ENCODE measurements at regions not wholly inside any gene's neighbourhood (a gene's known extent, or its start where the extent isn't known, plus 50 kb on each side); places are given as distances from the start of the nearest gene placed in this dataset.
"Not testable (repeated sequence)": the region's sequence is repeated elsewhere in the genome, so short reads cannot be mapped to it uniquely, and the experiment has no call there.

GRCh38 chr9:106023455-106023854 is 329.1 kb downstream of the TMEM38B start (continued):
- no peak for TF ChIP-seq JUN (CRISPR knock-in tag; IDR thresholded peaks at IDR 0.05)

- ATAC-seq: peak; percentile 81
- Mint-ChIP-seq H3K4me1 (peaks cover 19% of the 10 kb centered on the region), H3K9me3 (peaks cover 22% of the 10 kb centered on the region), H3K36me3 (peaks cover 13% of the 10 kb centered on the region), H3K27ac (no peak overlapping the region), H3K27me3 (ENCODE audit: low read depth) (no peaks in the 10 kb centered on the region; the same call in 1 of the 2 replicates), H3K4me3 (no peak overlapping the region)
- DNase-seq (ENCODE audit: low spot score): no peak
- TF ChIP-seq SP1 (CRISPR knock-in tag; conservative IDR thresholded peaks at IDR 0.05) (no peak), GABPB1 (CRISPR knock-in tag; IDR thresholded peaks at IDR 0.05) (no peak), ZNF281 (CRISPR knock-in tag; IDR thresholded peaks at IDR 0.05) (no peak), ZNF138 (CRISPR knock-in tag; conservative IDR thresholded peaks at IDR 0.05) (no peak), ZNF219 (CRISPR knock-in tag; IDR thresholded peaks at IDR 0.05; ENCODE audit: borderline replicate concordance) (no peak), NR3C1 (CRISPR knock-in tag; conservative IDR thresholded peaks at IDR 0.05; ENCODE audit: low read depth) (no peak), FOXP1 (CRISPR knock-in tag; IDR thresholded peaks at IDR 0.05; ENCODE audit: borderline replicate concordance) (no peak), NR1H2 (CRISPR knock-in tag; IDR thresholded peaks at IDR 0.05) (no peak), FOXK1 (CRISPR knock-in tag; IDR thresholded peaks at IDR 0.05) (no peak), TEAD4 (CRISPR knock-in tag; IDR thresholded peaks at IDR 0.05) (no peak), GTF2I (CRISPR knock-in tag; conservative IDR thresholded peaks at IDR 0.05) (no peak), MYBL2 (CRISPR knock-in tag; IDR thresholded peaks at IDR 0.05) (no peak), ATF6 (CRISPR knock-in tag; IDR thresholded peaks at IDR 0.05) (no peak), CREM (CRISPR knock-in tag; IDR thresholded peaks at IDR 0.05) (no peak), JAZF1 (CRISPR knock-in tag; IDR thresholded peaks at IDR 0.05) (no peak)
- ChIA-PET CTCF (no interaction called here), POLR2A (no interaction called here)
Observed at GRCh38 chr9:106025453-106025852, 331.1 kb downstream of the TMEM38B start.

- DNase-seq (ENCODE audit: low spot score); H3K4me3 Mint-ChIP-seq; H3K27me3 Mint-ChIP-seq (ENCODE audit: low read depth); CTCF ChIA-PET; POLR2A ChIA-PET; ATAC-seq; H3K27ac Mint-ChIP-seq: not testable (repeated sequence)
- peaks cover 26% of the 10 kb centered on the region for H3K36me3 Mint-ChIP-seq
- peaks cover 31% of the 10 kb centered on the region for H3K9me3 Mint-ChIP-seq
- H3K4me1 Mint-ChIP-seq: peaks cover 14% of the 10 kb centered on the region
Observed at GRCh38 chr9:106030146-106030545, 335.8 kb downstream of the TMEM38B start.

- DNase-seq (ENCODE audit: low spot score) (no peak), ATAC-seq (no peak)
- ChIA-PET CTCF (no interaction called here), POLR2A (no interaction called here)
- H3K36me3 Mint-ChIP-seq: peaks cover 26% of the 10 kb centered on the region
- H3K27ac Mint-ChIP-seq: no peak overlapping the region
- TF ChIP-seq NR3C1 (CRISPR knock-in tag; conservative IDR thresholded peaks at IDR 0.05; ENCODE audit: low read depth) (no peak), CTCF (IDR thresholded peaks at IDR 0.05) (no peak), USF1 (CRISPR knock-in tag; IDR thresholded peaks at IDR 0.05) (no peak), ATF6 (CRISPR knock-in tag; IDR thresholded peaks at IDR 0.05) (no peak), ZNF263 (CRISPR knock-in tag; IDR thresholded peaks at IDR 0.05; ENCODE audit: low read depth) (no peak)
- H3K9me3 Mint-ChIP-seq: peaks cover 31% of the 10 kb centered on the region
- H3K4me3 Mint-ChIP-seq: no peak overlapping the region
- H3K27me3 Mint-ChIP-seq (ENCODE audit: low read depth): peaks cover 2% of the 10 kb centered on the region; the same call in 1 of the 2 replicates
- H3K4me1 Mint-ChIP-seq: peaks cover 36% of the 10 kb centered on the region
Observed at GRCh38 chr9:106032978-106033377, 338.6 kb downstream of the TMEM38B start.

Data from WTC11 (cell line).